GM23248 (cell line): ENCODE measurements at regions not wholly inside any gene's neighbourhood (a gene's known extent, or its start where the extent isn't known, plus 50 kb on each side); places are given as distances from the start of the nearest gene placed in this dataset.

Experiments
- DNase-seq: peaks from one replicate; pipeline ENCODE4 v3.0.0-alpha.2; 2015
- H2AFZ ChIP-seq: fragments of 200-600 bp; sonication (generic); 2 replicates; pipeline ENCODE4 v1.6.1; 2016; ENCODE audit warnings: antibody characterized with exemption
- H3F3A ChIP-seq: fragments of 200-600 bp; sonication (generic); 2 replicates; pipeline ENCODE4 v1.6.1; 2016; ENCODE audit warnings: mild to moderate bottlenecking, antibody characterized with exemption, mixed run types; ENCODE audit not compliant: insufficient read depth
- H3K27ac ChIP-seq: fragments of 200-600 bp; sonication (generic); 2 replicates; pipeline ENCODE4 v1.5.1; 2016; ENCODE audit warnings: mild to moderate bottlenecking
- H3K27me3 ChIP-seq: fragments of 200-600 bp; sonication (generic); replicated peaks from 2 replicates; pipeline ENCODE4 v1.6.1; 2016; ENCODE audit warnings: mild to moderate bottlenecking; ENCODE audit not compliant: insufficient read depth
- H3K36me3 ChIP-seq: fragments of 200-600 bp; sonication (generic); 2 replicates; pipeline ENCODE4 v1.6.1; 2016; ENCODE audit warnings: low read depth, mild to moderate bottlenecking
- H3K4me1 ChIP-seq: fragments of 200-600 bp; sonication (generic); 2 replicates; pipeline ENCODE4 v1.6.1; 2016; ENCODE audit warnings: mild to moderate bottlenecking; ENCODE audit not compliant: insufficient read depth
- H3K4me2 ChIP-seq: fragments of 200-600 bp; sonication (generic); one replicate; pipeline ENCODE4 v1.6.1; 2016; ENCODE audit warnings: mild to moderate bottlenecking; ENCODE audit not compliant: unreplicated experiment
- H3K4me3 ChIP-seq: fragments of 200-600 bp; sonication (generic); 2 replicates; pipeline ENCODE4 v1.5.1; 2016; ENCODE audit warnings: mild to moderate bottlenecking
- H3K79me2 ChIP-seq: fragments of 200-600 bp; sonication (generic); 2 replicates; pipeline ENCODE4 v1.6.1; 2016; ENCODE audit warnings: mild to moderate bottlenecking; ENCODE audit not compliant: insufficient read depth
- H3K9ac ChIP-seq: fragments of 200-600 bp; sonication (generic); 2 replicates; pipeline ENCODE4 v1.6.1; 2016; ENCODE audit warnings: mild to moderate bottlenecking
- H3K9me2 ChIP-seq: fragments of 200-600 bp; sonication (generic); 2 replicates; pipeline ENCODE4 v1.6.1; 2016; ENCODE audit warnings: mixed run types, mild to moderate bottlenecking, moderate library complexity; ENCODE audit not compliant: insufficient read depth
- H3K9me3 ChIP-seq: fragments of 200-600 bp; sonication (generic); one replicate; pipeline ENCODE4 v1.6.1; 2017; ENCODE audit warnings: low read depth
- H4K20me1 ChIP-seq: fragments of 200-600 bp; sonication (generic); 2 replicates; pipeline ENCODE4 v1.6.0; 2016; ENCODE audit not compliant: insufficient read depth
- EZH2 ChIP-seq: fragments of 200-600 bp; sonication (generic); IDR thresholded peaks from 2 replicates; pipeline ENCODE4 v1.6.1; 2018; ENCODE audit warnings: antibody characterized with exemption, mild to moderate bottlenecking; ENCODE audit not compliant: insufficient read depth, poor library complexity, severe bottlenecking
- EZH2phosphoT487 ChIP-seq: fragments of 200-600 bp; sonication (generic); IDR thresholded peaks from 2 replicates; pipeline ENCODE4 v1.6.1; 2018; ENCODE audit warnings: antibody characterized with exemption, moderate library complexity, mild to moderate bottlenecking, low read depth; ENCODE audit not compliant: insufficient read depth
- WGBS, 2 experiments: methylation state at CpG; one replicate each; pipeline ENCODE4 v1.1.6; 2015 to 2017; ENCODE audit warnings: low lambda C conversion rate in 2 of 2, low coverage in 1 of 2; ENCODE audit errors: missing lambda C conversion rate in 2 of 2; 5-methylcytosine and 5-hydroxymethylcytosine counted together
- in situ Hi-C: fragments of 300-500 bp; cut with MboI; formaldehyde crosslinking; loops from 2 replicates; pipeline ENCODE4 v1.15.0; 2020

DNA sequence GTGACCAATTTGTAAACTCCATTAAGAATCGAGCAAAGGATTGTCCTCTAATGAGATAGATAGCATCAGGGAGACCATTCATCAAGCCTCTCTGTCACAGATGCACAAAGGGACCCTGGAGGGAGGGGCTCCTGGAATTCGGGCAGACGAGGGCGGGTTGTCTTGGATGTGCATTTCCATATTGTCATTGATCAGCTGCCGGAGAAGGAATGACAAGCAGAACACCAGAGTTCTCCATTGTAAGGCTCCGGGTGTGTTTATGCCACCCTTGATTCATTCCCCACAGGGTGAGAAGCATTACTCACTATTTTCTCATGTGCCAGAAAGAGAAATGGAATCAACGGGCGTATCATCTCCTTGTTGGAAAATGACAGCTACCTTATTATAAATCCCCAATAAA, 167.5 kb downstream of the EBLN2 start:
- Histone ChIP-seq H3K9me2 (no peaks in the 10 kb centered on the region), H3K4me2 (peak overlapping the region; percentile 4), H3K9me3 (no peaks in the 10 kb centered on the region), H3K4me1 (peaks cover 28% of the 10 kb centered on the region), H3K9ac (no peak overlapping the region), H2AFZ (no peak overlapping the region), H3K27me3 (no peaks in the 10 kb centered on the region), H3K79me2 (no peaks in the 10 kb centered on the region), H3K27ac (peak overlapping the region; percentile 53), H3K36me3 (no peaks in the 10 kb centered on the region), H4K20me1 (no peaks in the 10 kb centered on the region), H3F3A (peaks cover 10% of the 10 kb centered on the region; the same call in 1 of the 2 replicates), H3K4me3 (no peak overlapping the region)
- TF ChIP-seq EZH2 (no peak), EZH2phosphoT487 (no peak)
- in situ Hi-C loops: no loop called here
- 31 to 40% methylated on average over 8 of the region's 8 CpGs for WGBS, 2 experiments
- DNase-seq: peak; percentile 64

DNA sequence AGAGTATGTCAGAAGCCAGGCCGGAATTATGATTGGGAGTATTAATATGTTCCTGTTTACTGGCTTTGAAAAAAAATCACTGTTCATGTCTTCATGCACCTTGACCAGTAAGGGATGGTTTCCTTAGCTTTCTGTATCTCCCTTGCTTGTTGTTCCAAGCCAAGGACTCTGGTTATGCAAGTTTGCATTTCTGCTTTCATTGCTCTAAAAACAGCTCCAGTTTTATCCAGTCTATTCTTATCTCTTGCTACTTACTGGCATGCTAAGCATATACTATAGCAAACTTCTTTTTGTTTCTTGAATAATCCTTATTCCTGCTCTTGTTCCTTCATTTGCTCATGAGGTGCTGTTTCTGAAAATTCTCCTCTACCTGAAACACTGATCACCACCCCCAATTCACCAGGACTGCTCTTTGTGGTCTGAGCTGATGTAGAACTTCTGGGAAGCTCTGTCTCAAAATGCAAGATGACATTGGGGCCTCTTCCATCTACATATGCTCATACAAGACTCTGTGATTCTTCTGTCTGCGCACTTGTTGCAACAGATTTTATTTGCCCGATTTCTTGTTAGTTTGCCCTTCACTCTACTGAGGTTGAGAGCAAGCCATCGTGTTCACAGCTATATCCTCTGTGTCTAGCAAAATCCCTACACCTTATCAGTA, 173.0 kb downstream of the EBLN2 start:
- DNase-seq: no peak
- H2AFZ ChIP-seq: no peak overlapping the region
- no peaks in the 10 kb centered on the region for H3K36me3 ChIP-seq
- no peaks in the 10 kb centered on the region for H3K9me3 ChIP-seq
- in situ Hi-C loops: no loop called here
- no peak overlapping the region for H3K27ac ChIP-seq
- TF ChIP-seq EZH2 (no peak), EZH2phosphoT487 (no peak)
- no peak overlapping the region for H3K9ac ChIP-seq
- H3F3A ChIP-seq: peaks cover 1% of the 10 kb centered on the region; the same call in 1 of the 2 replicates
- H3K4me1 ChIP-seq: peaks cover 3% of the 10 kb centered on the region
- H3K27me3 ChIP-seq: no peaks in the 10 kb centered on the region
- 91 to 93% methylated on average over 4 of the region's 4 CpGs for WGBS, 2 experiments
- H3K4me3 ChIP-seq: no peak overlapping the region
- H3K4me2 ChIP-seq: no peak overlapping the region
- no peaks in the 10 kb centered on the region for H3K79me2 ChIP-seq
- no peaks in the 10 kb centered on the region for H3K9me2 ChIP-seq
- H4K20me1 ChIP-seq: no peaks in the 10 kb centered on the region

GRCh38 chr3:73235768-73236167, 174.3 kb downstream of the EBLN2 start:
- TF ChIP-seq EZH2 (no peak), EZH2phosphoT487 (no peak)
- no peak overlapping the region for H3K4me3 ChIP-seq
- no peak overlapping the region for H3K27ac ChIP-seq
- H3K36me3 ChIP-seq: no peaks in the 10 kb centered on the region
- 47 to 50% methylated on average over 7 of the region's 7 CpGs for WGBS, 2 experiments
- H2AFZ ChIP-seq: no peak overlapping the region
- H3K9ac ChIP-seq: no peak overlapping the region
- no peaks in the 10 kb centered on the region for H3K9me3 ChIP-seq
- no peaks in the 10 kb centered on the region for H3K79me2 ChIP-seq
- no peaks in the 10 kb centered on the region; the same call in 1 of the 2 replicates for H4K20me1 ChIP-seq
- no peak overlapping the region for H3K4me2 ChIP-seq
- in situ Hi-C loops: no loop called here
- DNase-seq: no peak
- H3K27me3 ChIP-seq: no peaks in the 10 kb centered on the region
- H3K9me2 ChIP-seq: no peaks in the 10 kb centered on the region
- H3F3A ChIP-seq: no peaks in the 10 kb centered on the region
- H3K4me1 ChIP-seq: no peaks in the 10 kb centered on the region

- H3K36me3 ChIP-seq: no peaks in the 10 kb centered on the region
- TF ChIP-seq EZH2phosphoT487 (no peak), EZH2 (no peak)
- WGBS, 2 experiments: 91 to 95% methylated on average over 5 of the region's 5 CpGs
- H3K4me1 ChIP-seq: no peaks in the 10 kb centered on the region
- in situ Hi-C loops: no loop called here
- no peak overlapping the region for H3K4me3 ChIP-seq
- DNase-seq: no peak
- H3K9ac ChIP-seq: no peak overlapping the region
- no peak overlapping the region for H3K27ac ChIP-seq
- no peaks in the 10 kb centered on the region for H3K9me3 ChIP-seq
- no peaks in the 10 kb centered on the region for H3K27me3 ChIP-seq
- no peaks in the 10 kb centered on the region; the same call in 1 of the 2 replicates for H4K20me1 ChIP-seq
- no peaks in the 10 kb centered on the region for H3K9me2 ChIP-seq
- no peaks in the 10 kb centered on the region for H3K79me2 ChIP-seq
- no peak overlapping the region for H3K4me2 ChIP-seq
- H3F3A ChIP-seq: no peaks in the 10 kb centered on the region
- no peak overlapping the region for H2AFZ ChIP-seq
Measured at GRCh38 chr3:73236867-73237266, 175.4 kb downstream of the EBLN2 start.

DNA sequence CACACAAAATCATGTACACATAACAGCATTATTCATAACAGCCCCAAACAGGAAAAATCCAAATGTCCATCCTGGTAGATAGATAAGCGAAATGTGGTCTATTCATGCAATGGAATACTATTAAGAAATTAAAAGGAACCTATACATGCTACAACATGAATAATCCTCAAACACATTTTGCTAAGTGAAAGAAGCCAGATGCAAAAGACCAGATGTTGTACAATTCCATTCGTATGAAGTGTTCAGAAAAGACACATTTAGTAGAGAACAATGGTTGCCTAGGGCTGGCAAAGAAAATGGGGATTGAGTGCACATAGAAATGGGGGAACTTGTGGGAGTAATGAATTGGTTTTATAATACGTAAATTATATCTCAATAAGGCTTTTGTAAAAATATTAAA, 182.3 kb downstream of the EBLN2 start:
- H3K9me3 ChIP-seq: no peaks in the 10 kb centered on the region
- no peak for DNase-seq
- no peak overlapping the region for H3K4me3 ChIP-seq
- in situ Hi-C loops: no loop called here
- no peak overlapping the region for H3K9ac ChIP-seq
- no peaks in the 10 kb centered on the region for H3K9me2 ChIP-seq
- H2AFZ ChIP-seq: no peak overlapping the region
- no peaks in the 10 kb centered on the region for H3K79me2 ChIP-seq
- 72% methylated on average over 3 of the region's 3 CpGs for WGBS, 2 experiments
- H3F3A ChIP-seq: no peaks in the 10 kb centered on the region
- H3K4me2 ChIP-seq: no peak overlapping the region
- no peaks in the 10 kb centered on the region for H3K4me1 ChIP-seq
- H4K20me1 ChIP-seq: no peaks in the 10 kb centered on the region; the same call in 1 of the 2 replicates
- no peak overlapping the region for H3K27ac ChIP-seq
- no peaks in the 10 kb centered on the region for H3K27me3 ChIP-seq
- TF ChIP-seq EZH2 (no peak), EZH2phosphoT487 (no peak)
- H3K36me3 ChIP-seq: no peaks in the 10 kb centered on the region
